IMR-90 (cell line): ENCODE measurements at regions not wholly inside any gene's neighbourhood (a gene's known extent, or its start where the extent isn't known, plus 50 kb on each side); places are given as distances from the start of the nearest gene placed in this dataset.

ENCODE experiments used
- ATAC-seq: fragments of 200-7000 bp; cut with Tn5 transposase; 2 replicates; pipeline ENCODE4 v1.9.1; 2020; ENCODE audit warnings: low read depth, mild to moderate bottlenecking, moderate library complexity
- BruUV-seq: library from RNA; stranded (reverse); fragments of 400-500 nt; replicated peaks from 2 replicates; lab custom pipeline; 2021; lab: Mats Ljungman, UMichigan
- CTCF ChIA-PET: fragments of 300-600 bp; formaldehyde crosslinking; extraction: SDS; loops from one replicate; lab custom pipeline; 2021; ENCODE audit warnings: antibody characterized with exemption; lab: Yijun Ruan, JAX
- POLR2A ChIA-PET: fragments of 300-600 bp; sonication (Branson Sonifier 250); formaldehyde crosslinking; loops from one replicate; lab custom pipeline; 2022; ENCODE audit warnings: antibody characterized with exemption; ENCODE audit not compliant: unreplicated experiment; lab: Charles Lee
- DNase-seq: peaks from one replicate; pipeline ENCODE4 v3.0.0; 2013
- H2AFZ ChIP-seq: replicated peaks from 2 replicates; pipeline ENCODE3; 2013; ENCODE audit warnings: low read length, mild to moderate bottlenecking; ENCODE audit not compliant: poor library complexity
- H2AK5ac ChIP-seq: 2 replicates; pipeline ENCODE4 v1.6.1; 2013; ENCODE audit warnings: low read depth, low read length, inconsistent platforms
- H2AK9ac ChIP-seq: replicated peaks from 2 replicates; pipeline ENCODE3; 2013; ENCODE audit warnings: mild to moderate bottlenecking, low read depth, low read length, moderate library complexity; ENCODE audit not compliant: poor library complexity
- H2BK120ac ChIP-seq: 2 replicates; pipeline ENCODE4 v1.6.1; 2013; ENCODE audit warnings: low read depth, low read length, inconsistent platforms
- H2BK15ac ChIP-seq: 3 replicates; pipeline ENCODE4 v1.6.1; 2013; ENCODE audit warnings: low read depth, low read length, inconsistent platforms
- H2BK20ac ChIP-seq: 2 replicates; pipeline ENCODE4 v1.6.1; 2013; ENCODE audit warnings: low read depth, mild to moderate bottlenecking, inconsistent platforms, low read length, moderate library complexity
- H2BK5ac ChIP-seq: 2 replicates; pipeline ENCODE4 v1.6.1; 2013; ENCODE audit warnings: mild to moderate bottlenecking, low read depth, low read length, inconsistent platforms; ENCODE audit not compliant: poor library complexity, severe bottlenecking
- H3K14ac ChIP-seq: replicated peaks from 2 replicates; pipeline ENCODE4 v1.6.1; 2013; ENCODE audit warnings: low read depth, low read length, inconsistent platforms
- H3K18ac ChIP-seq: 2 replicates; pipeline ENCODE4 v1.6.1; 2013; ENCODE audit warnings: low read depth, low read length, control low read depth
- H3K23ac ChIP-seq: 2 replicates; pipeline ENCODE4 v1.6.1; 2013; ENCODE audit warnings: low read depth, low read length, inconsistent platforms
- H3K27ac ChIP-seq: 2 replicates; pipeline ENCODE4 v1.5.1; 2013; ENCODE audit warnings: mild to moderate bottlenecking, control low read depth, low read length; ENCODE audit not compliant: insufficient read depth
- H3K27me3 ChIP-seq: 2 replicates; pipeline ENCODE4 v1.6.1; 2013; ENCODE audit warnings: low read length; ENCODE audit not compliant: control insufficient read depth, insufficient read depth
- H3K36me3 ChIP-seq: 2 replicates; pipeline ENCODE4 v1.6.1; 2013; ENCODE audit warnings: low read length, mixed read lengths; ENCODE audit not compliant: control insufficient read depth, insufficient read depth
- H3K4ac ChIP-seq: 2 replicates; pipeline ENCODE4 v1.6.1; 2013; ENCODE audit warnings: low read depth, low read length, inconsistent platforms
- H3K4me1 ChIP-seq: 2 replicates; pipeline ENCODE4 v1.6.1; 2013; ENCODE audit warnings: low read length, mixed read lengths; ENCODE audit not compliant: control insufficient read depth, insufficient read depth
- H3K4me2 ChIP-seq: 2 replicates; pipeline ENCODE4 v1.6.1; 2013; ENCODE audit warnings: low read depth, mild to moderate bottlenecking, control low read depth, low read length, moderate library complexity
- H3K4me3 ChIP-seq: 2 replicates; pipeline ENCODE4 v1.5.1; 2013; ENCODE audit warnings: low read depth, mild to moderate bottlenecking, control low read depth, low read length, moderate library complexity; ENCODE audit not compliant: insufficient read depth
- H3K56ac ChIP-seq: 2 replicates; pipeline ENCODE4 v1.6.1; 2013; ENCODE audit warnings: low read length, inconsistent platforms; ENCODE audit not compliant: insufficient read depth; ENCODE audit errors: extremely low read depth
- H3K79me1 ChIP-seq, 2 experiments: 2 replicates each; pipeline ENCODE4 v1.6.1; 2013; ENCODE audit warnings: low read length in 2 of 2, inconsistent platforms in 1 of 2, low read depth in 1 of 2
- H3K9ac ChIP-seq: 2 replicates; pipeline ENCODE4 v1.6.1; 2013; ENCODE audit warnings: low read depth, low read length, control low read depth
- H3K9me1 ChIP-seq: 2 replicates; pipeline ENCODE4 v1.6.1; 2013; ENCODE audit warnings: low read length, inconsistent platforms; ENCODE audit not compliant: insufficient read depth
- H3K9me3 ChIP-seq: 2 replicates; pipeline ENCODE4 v1.6.1; 2013; ENCODE audit warnings: low read length; ENCODE audit not compliant: control insufficient read depth, insufficient read depth
- H4K20me1 ChIP-seq: 2 replicates; pipeline ENCODE4 v1.6.1; 2013; ENCODE audit warnings: low read length, inconsistent platforms; ENCODE audit not compliant: insufficient read depth
- H4K5ac ChIP-seq: 2 replicates; pipeline ENCODE4 v1.6.1; 2013; ENCODE audit warnings: mild to moderate bottlenecking, low read depth, low read length, control low read depth
- H4K8ac ChIP-seq, 2 experiments: 2 replicates each; pipeline ENCODE4 v1.6.1; 2013; ENCODE audit warnings: low read depth in 2 of 2, low read length in 2 of 2, control low read depth in 1 of 2, inconsistent platforms in 1 of 2
- H4K91ac ChIP-seq: 2 replicates; pipeline ENCODE4 v1.6.1; 2013; ENCODE audit warnings: low read depth, low read length, inconsistent platforms; ENCODE audit not compliant: insufficient read depth
- BHLHE40 ChIP-seq: fragments of 150-350 bp; IDR thresholded peaks from 2 replicates; pipeline ENCODE4 v1.6.1; 2016; ENCODE audit warnings: mild to moderate bottlenecking, low read depth, low read length
- CEBPB ChIP-seq: IDR thresholded peaks from 2 replicates; pipeline ENCODE4 v1.6.1; 2012; ENCODE audit warnings: low read depth, low read length, improper control_type of control experiment
- CHD1 ChIP-seq: IDR thresholded peaks from 2 replicates; pipeline ENCODE4 v1.6.1; 2012; ENCODE audit warnings: low read depth, low read length, improper control_type of control experiment
- CTCF ChIP-seq: conservative IDR thresholded peaks from 2 replicates; pipeline ENCODE4 v1.5.1; 2012; ENCODE audit warnings: mild to moderate bottlenecking, low read depth, low read length, improper control_type of control experiment
- ELK1 ChIP-seq: fragments of 150-350 bp; IDR thresholded peaks from 2 replicates; pipeline ENCODE4 v1.6.1; 2016; ENCODE audit warnings: low read depth, mild to moderate bottlenecking, low read length, moderate library complexity, borderline replicate concordance
- FOS ChIP-seq: fragments of 150-350 bp; IDR thresholded peaks from 2 replicates; pipeline ENCODE4 v1.6.1; 2016; ENCODE audit warnings: low read depth, low read length
- MAFK ChIP-seq: IDR thresholded peaks from 2 replicates; pipeline ENCODE4 v1.6.1; 2012; ENCODE audit warnings: low read depth, low read length, improper control_type of control experiment
- POLR2A ChIP-seq: IDR thresholded peaks from 2 replicates; pipeline ENCODE4 v1.6.1; 2012; ENCODE audit warnings: mild to moderate bottlenecking, low read depth, low read length
- RCOR1 ChIP-seq: IDR thresholded peaks from 2 replicates; pipeline ENCODE4 v1.6.1; 2012; ENCODE audit warnings: mild to moderate bottlenecking, low read length, improper control_type of control experiment; ENCODE audit not compliant: insufficient replicate concordance
- SMC3 ChIP-seq: fragments of 150-350 bp; IDR thresholded peaks from 2 replicates; pipeline ENCODE4 v1.6.1; 2016; ENCODE audit warnings: low read depth, mild to moderate bottlenecking, antibody characterized with exemption, low read length, moderate library complexity
- WGBS, 2 experiments: methylation state at CpG; one replicate each; pipeline versions ENCODE4 v1.1.5 to v1.1.7; 2013; ENCODE audit warnings: missing lambda C conversion rate in 2 of 2; ENCODE audit not compliant: insufficient read length in 1 of 2; ENCODE audit errors: extremely low coverage in 2 of 2; 5-methylcytosine and 5-hydroxymethylcytosine counted together
- dilution Hi-C: fragments of 300-500 bp; cut with HindIII; formaldehyde crosslinking; loops from one replicate; pipeline ENCODE4 v1.14.3; 2018; ENCODE audit warnings: low sequenced_read_pairs; ENCODE audit not compliant: unreplicated experiment
- in situ Hi-C: fragments of 300-500 bp; cut with MboI; formaldehyde crosslinking; loops from 3 replicates; pipeline ENCODE4 v1.14.3; 2019; ENCODE audit warnings: low sequenced_read_pairs, inconsistent platforms, mixed read lengths
- intact Hi-C: fragments of 100-400 bp; cut with micrococcal nuclease; formaldehyde crosslinking; loops from 2 replicates; pipeline ENCODE4 v1.10.0; 2022

GRCh38 chr10:78548369-78548768, 514.7 kb downstream of the RPS24 start:
- H3K18ac ChIP-seq = no peak overlapping the region
- no peak overlapping the region for H2AFZ ChIP-seq
- no peak overlapping the region for H4K91ac ChIP-seq
- DNase-seq (no peak), ATAC-seq (no peak)
- no peak overlapping the region for H2BK20ac ChIP-seq
- no peak for TF ChIP-seq RCOR1
- TF ChIP-seq FOS = no peak
- no peak for TF ChIP-seq MAFK
- no peak for TF ChIP-seq BHLHE40
- no peak for TF ChIP-seq SMC3
- no peak for TF ChIP-seq POLR2A
- no peak for TF ChIP-seq ELK1
- no peak for TF ChIP-seq CEBPB
- no peak for TF ChIP-seq CTCF
- no peak for TF ChIP-seq CHD1
- no peak overlapping the region for H3K9ac ChIP-seq
- peaks cover 5% of the 10 kb centered on the region; the same call in 1 of the 2 replicates for H3K27me3 ChIP-seq
- no peak overlapping the region for H2AK9ac ChIP-seq
- no peak overlapping the region for H2AK5ac ChIP-seq
- peaks cover 22% of the 10 kb centered on the region for H3K4me1 ChIP-seq
- H3K56ac ChIP-seq = no peak overlapping the region
- BruUV-seq = no TSS peak
- WGBS, 2 experiments = 94% methylated on average over 3 of the region's 3 CpGs; no CpG with 5 or more reads in 1 of the 2 experiments
- H3K9me3 ChIP-seq = no peaks in the 10 kb centered on the region
- H3K9me1 ChIP-seq = peaks cover 3% of the 10 kb centered on the region; the same call in 1 of the 2 replicates
- H3K23ac ChIP-seq = no peak overlapping the region
- H2BK120ac ChIP-seq = no peak overlapping the region
- CTCF ChIA-PET = no interaction called here
- POLR2A ChIA-PET = no interaction called here
- H3K4me2 ChIP-seq = no peak overlapping the region
- H4K20me1 ChIP-seq = no peaks in the 10 kb centered on the region
- no peak overlapping the region for H3K4ac ChIP-seq
- H3K27ac ChIP-seq = no peak overlapping the region
- dilution Hi-C loops (no loop called here), in situ Hi-C loops (no loop called here), intact Hi-C loops (no loop called here)
- no peak overlapping the region for H3K4me3 ChIP-seq
- no peak overlapping the region for H4K5ac ChIP-seq
- no peak overlapping the region for H2BK5ac ChIP-seq
- no peaks in the 10 kb centered on the region for H3K36me3 ChIP-seq
- H3K79me1 ChIP-seq = no peaks in the 10 kb centered on the region
- no peak overlapping the region for H4K8ac ChIP-seq
- no peak overlapping the region for H3K14ac ChIP-seq
- H2BK15ac ChIP-seq = no peak overlapping the region
